DND-41 (cell line): ENCODE measurements at regions not wholly inside any gene's neighbourhood (a gene's known extent, or its start where the extent isn't known, plus 50 kb on each side); places are given as distances from the start of the nearest gene placed in this dataset.

ENCODE experiments used
- ATAC-seq: fragments of 200-7000 bp; cut with Tn5 transposase; 3 replicates; pipeline ENCODE4 v1.9.1; 2021; ENCODE audit warnings: low read depth; ENCODE audit not compliant: insufficient read depth
- DNase-seq: peaks from one replicate; pipeline ENCODE4 v3.0.0-alpha.2; 2020
- H2AFZ ChIP-seq: 2 replicates; pipeline ENCODE4 v1.6.0; 2012; ENCODE audit warnings: low read depth, low read length
- H3K27ac ChIP-seq: 2 replicates; pipeline ENCODE4 v1.5.1; 2012; ENCODE audit warnings: low read length, inconsistent platforms
- H3K27me3 ChIP-seq: fragments of 200-600 bp; sonication (generic); 2 replicates; pipeline ENCODE4 v1.6.0; 2012; ENCODE audit warnings: low read length, mild to moderate bottlenecking, inconsistent platforms; ENCODE audit not compliant: insufficient read depth, poor library complexity
- H3K36me3 ChIP-seq: 2 replicates; pipeline ENCODE4 v1.5.1; 2012; ENCODE audit warnings: low read length, inconsistent platforms; ENCODE audit not compliant: insufficient read depth
- H3K4me1 ChIP-seq: 2 replicates; pipeline ENCODE4 v1.5.1; 2012; ENCODE audit warnings: mild to moderate bottlenecking, low read length; ENCODE audit not compliant: insufficient read depth
- H3K4me2 ChIP-seq: 2 replicates; pipeline ENCODE4 v1.6.0; 2012; ENCODE audit warnings: mild to moderate bottlenecking, moderate library complexity, low read length, inconsistent platforms; ENCODE audit not compliant: insufficient read depth
- H3K4me3 ChIP-seq, 2 experiments: fragments of 200-600 bp in 1 of 2; shearing (Covaris generic) in 1 of 2; 2 replicates each; pipeline ENCODE4 v1.5.1; 2012 to 2016; ENCODE audit warnings: inconsistent platforms in 2 of 2, low read length in 2 of 2, mild to moderate bottlenecking in 2 of 2, low read depth in 1 of 2, moderate library complexity in 1 of 2
- H3K79me2 ChIP-seq: 2 replicates; pipeline ENCODE4 v1.6.0; 2012; ENCODE audit warnings: low read length, inconsistent platforms; ENCODE audit not compliant: insufficient read depth
- H3K9ac ChIP-seq: 2 replicates; pipeline ENCODE4 v1.6.0; 2012; ENCODE audit warnings: low read depth, mild to moderate bottlenecking, inconsistent platforms, low read length, moderate library complexity
- H3K9me3 ChIP-seq: 2 replicates; pipeline ENCODE4 v1.5.1; 2012; ENCODE audit warnings: low read length, moderate library complexity, mild to moderate bottlenecking, inconsistent platforms; ENCODE audit not compliant: insufficient read depth, severe bottlenecking
- H4K20me1 ChIP-seq: 2 replicates; pipeline ENCODE4 v1.6.0; 2012; ENCODE audit warnings: low read length; ENCODE audit not compliant: insufficient read depth
- CTCF ChIP-seq: IDR thresholded peaks from 2 replicates; pipeline ENCODE4 v1.5.1; 2012; ENCODE audit warnings: borderline replicate concordance, low read length, moderate library complexity, mild to moderate bottlenecking; ENCODE audit not compliant: poor library complexity, severe bottlenecking; ENCODE audit errors: extremely low read depth
- EZH2 ChIP-seq: IDR thresholded peaks from 3 replicates; pipeline ENCODE4 v1.6.1; 2012; ENCODE audit warnings: borderline replicate concordance, low read depth, mild to moderate bottlenecking, moderate library complexity, low read length, inconsistent platforms; ENCODE audit not compliant: severe bottlenecking

DNA sequence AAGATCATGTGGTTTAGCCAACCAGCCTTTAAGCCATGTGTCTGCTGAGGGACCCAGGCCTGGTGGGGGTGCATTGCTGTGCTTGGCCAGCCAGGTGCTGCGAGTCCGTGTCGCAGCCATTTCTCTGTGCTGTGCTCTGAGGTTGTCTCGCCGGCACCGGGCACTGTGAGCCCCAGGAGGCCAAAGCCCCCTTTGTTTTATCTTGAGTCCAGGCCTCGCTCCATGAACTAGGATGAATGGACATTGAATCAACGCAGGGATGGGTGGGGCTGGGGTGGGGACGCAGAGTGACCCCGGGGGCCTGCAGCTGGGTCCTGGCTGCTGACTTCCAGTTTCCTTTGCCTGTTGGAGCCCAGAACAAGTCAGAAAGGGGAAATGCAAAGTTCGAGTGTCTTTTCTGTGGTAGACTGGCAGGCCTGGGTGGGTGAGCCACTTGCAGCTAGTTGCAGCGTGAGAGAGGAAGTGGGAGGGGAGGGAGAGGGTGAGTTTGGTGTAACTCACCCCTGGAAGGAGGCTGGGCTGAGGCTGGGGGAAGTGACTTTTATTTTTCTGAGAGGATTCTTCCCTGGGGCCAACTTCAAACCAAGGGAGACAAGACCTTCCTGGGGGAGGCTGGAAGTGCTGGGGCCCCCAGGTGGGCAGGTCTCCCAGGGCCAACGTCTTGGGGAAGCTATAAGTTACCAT, 324.7 kb downstream of the SEC14L1 start:
- Histone ChIP-seq H3K9me3 (no peaks in the 10 kb centered on the region), H2AFZ (no peak overlapping the region), H3K27ac (peak overlapping the region; percentile 86), H3K36me3 (peaks cover 73% of the 10 kb centered on the region), H3K9ac (peak overlapping the region; percentile 46), H3K4me3 (peak overlapping the region in 1 of 2 experiments; percentile 47; a peak in 2 of 4 replicates), H3K79me2 (peaks cover 97% of the 10 kb centered on the region), H4K20me1 (peaks cover 84% of the 10 kb centered on the region), H3K4me2 (peak overlapping the region; percentile 63), H3K4me1 (peaks cover 84% of the 10 kb centered on the region), H3K27me3 (no peaks in the 10 kb centered on the region)
- no peak for TF ChIP-seq EZH2
- TF ChIP-seq CTCF, result no peak
- DNase-seq, result peak; percentile 94
- ATAC-seq, result peak; percentile 93

DNA sequence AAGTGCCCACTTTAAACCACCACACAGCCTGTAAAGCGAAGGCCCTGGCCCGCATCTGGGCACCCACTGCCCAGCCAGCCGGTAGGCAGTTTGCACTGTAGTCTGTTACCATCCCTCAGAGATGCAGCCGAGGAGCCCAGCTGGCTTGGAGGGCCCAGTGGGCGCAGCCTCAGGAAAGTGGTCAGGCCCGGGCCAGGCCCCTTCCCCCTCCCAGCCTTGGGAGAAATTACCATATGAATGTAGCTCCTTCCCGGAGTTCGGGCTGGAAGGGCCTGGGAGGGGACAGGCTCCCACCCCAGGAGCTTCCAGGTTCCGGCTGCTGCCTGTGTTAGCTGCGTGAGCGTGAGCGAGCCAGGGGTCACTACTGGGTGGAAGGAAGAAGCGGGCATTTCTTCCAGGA, 325.4 kb downstream of the SEC14L1 start:
- no peak for TF ChIP-seq CTCF
- TF ChIP-seq EZH2, result no peak
- Histone ChIP-seq H3K9me3 (no peaks in the 10 kb centered on the region), H3K27me3 (no peaks in the 10 kb centered on the region), H3K4me3 (peak overlapping the region in 1 of 2 experiments; percentile 37; a peak in 2 of 4 replicates), H3K79me2 (peaks cover 98% of the 10 kb centered on the region), H3K4me1 (peaks cover 84% of the 10 kb centered on the region), H3K36me3 (peaks cover 75% of the 10 kb centered on the region), H3K4me2 (peak overlapping the region; percentile 63), H4K20me1 (peaks cover 87% of the 10 kb centered on the region), H2AFZ (no peak overlapping the region), H3K9ac (peak overlapping the region; percentile 46), H3K27ac (peak overlapping the region; percentile 86)
- DNase-seq, result no peak
- ATAC-seq, result no peak; the same call in 2 of the 3 replicates

DNA sequence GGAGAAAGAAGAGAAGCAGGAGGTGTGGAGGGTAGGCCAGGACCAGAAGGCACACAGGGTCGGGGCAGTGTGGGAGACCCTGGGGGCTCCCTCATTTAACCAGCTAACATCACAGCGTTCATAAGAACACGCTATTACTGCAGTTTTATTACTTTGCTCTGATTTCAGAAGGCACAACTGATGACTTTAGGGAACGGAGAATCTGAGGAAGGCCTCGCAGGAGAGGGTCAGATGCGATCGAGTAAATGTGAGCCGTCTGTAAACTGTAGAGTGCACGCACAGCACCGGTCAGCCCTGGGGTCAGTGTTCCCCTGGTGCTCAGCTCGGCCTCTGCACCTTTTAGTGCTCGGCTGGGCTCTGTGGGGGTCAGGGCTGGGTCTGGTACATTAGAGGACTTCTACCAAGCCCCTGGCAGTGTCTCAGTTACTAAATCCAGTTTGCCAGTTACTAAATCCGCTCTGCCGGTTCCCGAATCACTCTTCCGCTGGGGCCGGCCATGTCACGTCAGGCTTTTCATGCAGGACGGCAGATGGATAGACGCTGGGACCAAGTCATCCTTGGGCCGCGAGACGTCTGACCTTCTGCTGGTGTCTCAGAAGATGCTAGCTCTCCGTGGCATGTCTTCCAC, 325.9 kb downstream of the SEC14L1 start:
- Histone ChIP-seq H3K4me3 (peak overlapping the region in 1 of 2 experiments; percentile 37; a peak in 1 of 4 replicates), H3K36me3 (peaks cover 75% of the 10 kb centered on the region), H3K27me3 (no peaks in the 10 kb centered on the region), H3K9ac (peak overlapping the region; percentile 46), H3K27ac (peak overlapping the region; percentile 86), H3K4me2 (peak overlapping the region; percentile 63), H2AFZ (no peak overlapping the region), H3K9me3 (no peaks in the 10 kb centered on the region), H4K20me1 (peaks cover 87% of the 10 kb centered on the region), H3K79me2 (peaks cover 98% of the 10 kb centered on the region), H3K4me1 (peaks cover 84% of the 10 kb centered on the region)
- DNase-seq (no peak), ATAC-seq (no peak)
- TF ChIP-seq CTCF, result no peak
